GM23338 (cell line): ENCODE measurements at regions not wholly inside any gene's neighbourhood (a gene's known extent, or its start where the extent isn't known, plus 50 kb on each side); places are given as distances from the start of the nearest gene placed in this dataset.
"Not testable (repeated sequence)": the region's sequence is repeated elsewhere in the genome, so short reads cannot be mapped to it uniquely, and the experiment has no call there.

Experiments used
- ATAC-seq: fragments of 200-7000 bp; cut with Tn5 transposase; 3 replicates; pipeline ENCODE4 v1.9.1; 2020
- DNase-seq: peaks from one replicate; pipeline ENCODE4 v3.0.0-alpha.2; 2015; ENCODE audit warnings: low spot score
- H2AFZ ChIP-seq: fragments of 200-600 bp; sonication (generic); 2 replicates; pipeline ENCODE4 v1.8.0; 2016; ENCODE audit warnings: antibody characterized with exemption, mild to moderate bottlenecking, moderate library complexity
- H3F3A ChIP-seq: fragments of 200-600 bp; sonication (generic); replicated peaks from 2 replicates; pipeline ENCODE4 v1.8.0; 2017; ENCODE audit warnings: antibody characterized with exemption, mixed run types, low read depth
- H3K27ac ChIP-seq: fragments of 200-600 bp; sonication (generic); 2 replicates; pipeline ENCODE4 v1.6.1; 2016; ENCODE audit warnings: low read depth
- H3K27me3 ChIP-seq: fragments of 200-600 bp; sonication (generic); 2 replicates; pipeline ENCODE4 v1.8.0; 2016; ENCODE audit warnings: mild to moderate bottlenecking, mixed run types, moderate library complexity; ENCODE audit not compliant: insufficient read depth
- H3K36me3 ChIP-seq: fragments of 200-600 bp; sonication (generic); 2 replicates; pipeline ENCODE4 v1.8.0; 2016; ENCODE audit warnings: mild to moderate bottlenecking; ENCODE audit not compliant: insufficient read depth
- H3K4me1 ChIP-seq: fragments of 200-600 bp; sonication (generic); 2 replicates; pipeline ENCODE4 v1.8.0; 2016; ENCODE audit warnings: mild to moderate bottlenecking, moderate library complexity; ENCODE audit not compliant: insufficient read depth
- H3K4me2 ChIP-seq: fragments of 200-600 bp; sonication (generic); 2 replicates; pipeline ENCODE4 v1.7.1; 2017; ENCODE audit warnings: mixed run types
- H3K4me3 ChIP-seq: fragments of 200-600 bp; sonication (generic); 2 replicates; pipeline ENCODE4 v1.6.1; 2016; ENCODE audit warnings: mixed run types
- H3K79me2 ChIP-seq: fragments of 200-600 bp; sonication (generic); replicated peaks from 2 replicates; pipeline ENCODE4 v1.8.0; 2017; ENCODE audit warnings: mild to moderate bottlenecking; ENCODE audit not compliant: insufficient read depth
- H3K9me2 ChIP-seq: fragments of 200-600 bp; sonication (generic); 2 replicates; pipeline ENCODE4 v1.8.0; 2017; ENCODE audit not compliant: insufficient read depth
- H4K20me1 ChIP-seq: fragments of 200-600 bp; sonication (generic); replicated peaks from 2 replicates; pipeline ENCODE4 v1.8.0; 2017; ENCODE audit warnings: mild to moderate bottlenecking; ENCODE audit not compliant: insufficient read depth
- H3K27ac Mint-ChIP-seq: 2 replicates; pipeline ENCODE4 v1.8.0; 2020; ENCODE audit warnings: inconsistent platforms, mild to moderate bottlenecking, moderate library complexity, mixed read lengths
- H3K27me3 Mint-ChIP-seq: 3 replicates; pipeline ENCODE4 v1.8.0; 2022; ENCODE audit warnings: low read depth, mild to moderate bottlenecking, moderate library complexity, mixed read lengths, inconsistent platforms; ENCODE audit not compliant: insufficient read depth, poor library complexity
- H3K36me3 Mint-ChIP-seq: 3 replicates; pipeline ENCODE4 v1.8.0; 2021; ENCODE audit warnings: low read depth, mild to moderate bottlenecking, inconsistent platforms, moderate library complexity, mixed read lengths
- H3K4me1 Mint-ChIP-seq: 3 replicates; pipeline ENCODE4 v1.8.0; 2020; ENCODE audit warnings: mild to moderate bottlenecking, inconsistent platforms, mixed read lengths
- H3K4me3 Mint-ChIP-seq: 3 replicates; pipeline ENCODE4 v1.8.0; 2021; ENCODE audit warnings: moderate library complexity, mild to moderate bottlenecking, inconsistent platforms, mixed read lengths
- H3K9me3 Mint-ChIP-seq: 3 replicates; pipeline ENCODE4 v1.8.0; 2020; ENCODE audit warnings: moderate library complexity, mild to moderate bottlenecking, inconsistent platforms, mixed read lengths
- STAT1 ChIP-seq: IDR thresholded peaks from one replicate; pipeline ENCODE4 v1.6.1; 2016; ENCODE audit warnings: antibody characterized with exemption; ENCODE audit not compliant: unreplicated experiment
- ZNF462 ChIP-seq: fragments of 250-450 bp; sonication (Bioruptor Pico); IDR thresholded peaks from 2 replicates; pipeline ENCODE4 v1.5.0; 2020; ENCODE audit warnings: mild to moderate bottlenecking, moderate library complexity

GRCh38 chr6:58198301-58198700 lies 880.9 kb downstream of the PRIM2 start (continued):
- TF ChIP-seq ZNF462 (CRISPR knock-in tag) (no peak), STAT1 (no peak)

- H3K4me2 ChIP-seq, H3K4me1 Mint-ChIP-seq, H3K4me1 ChIP-seq, H3K36me3 ChIP-seq, ATAC-seq, H4K20me1 ChIP-seq, H3K79me2 ChIP-seq, H3K4me3 ChIP-seq, H3K4me3 Mint-ChIP-seq, H3K27ac Mint-ChIP-seq, H2AFZ ChIP-seq, H3K27me3 Mint-ChIP-seq, H3F3A ChIP-seq, H3K27ac ChIP-seq, H3K9me2 ChIP-seq, H3K27me3 ChIP-seq, DNase-seq: not testable (repeated sequence)
- Mint-ChIP-seq H3K9me3 (peaks cover 99% of the 10 kb centered on the region), H3K36me3 (peaks cover 29% of the 10 kb centered on the region)
Measured at GRCh38 chr6:58237124-58237523, 919.7 kb downstream of the PRIM2 start.

- not testable (repeated sequence) for H3K27ac ChIP-seq, H3K79me2 ChIP-seq, DNase-seq, H3F3A ChIP-seq, H3K36me3 ChIP-seq, H3K4me1 Mint-ChIP-seq, H4K20me1 ChIP-seq, H3K9me2 ChIP-seq, H3K27me3 Mint-ChIP-seq, H3K4me2 ChIP-seq, ATAC-seq, H3K4me3 ChIP-seq, H3K27ac Mint-ChIP-seq, H3K27me3 ChIP-seq, H3K4me3 Mint-ChIP-seq, H2AFZ ChIP-seq, H3K4me1 ChIP-seq
- Mint-ChIP-seq H3K36me3 (peaks cover 21% of the 10 kb centered on the region), H3K9me3 (peaks cover 94% of the 10 kb centered on the region)
Measured at GRCh38 chr6:58238421-58238820, 921.0 kb downstream of the PRIM2 start.

- H3K36me3 ChIP-seq, H3K4me2 ChIP-seq, ATAC-seq, H3K79me2 ChIP-seq, H4K20me1 ChIP-seq, H3K27ac Mint-ChIP-seq, H3K4me1 Mint-ChIP-seq, H3K27me3 Mint-ChIP-seq, H3K27ac ChIP-seq, H3F3A ChIP-seq, H3K4me1 ChIP-seq, H3K4me3 ChIP-seq, H3K27me3 ChIP-seq, H3K9me2 ChIP-seq, H3K4me3 Mint-ChIP-seq, H2AFZ ChIP-seq, DNase-seq: not testable (repeated sequence)
- Mint-ChIP-seq H3K9me3 (peaks cover 93% of the 10 kb centered on the region), H3K36me3 (peaks cover 11% of the 10 kb centered on the region; the same call in 2 of the 3 replicates)
Measured at GRCh38 chr6:58257625-58258024, 940.2 kb downstream of the PRIM2 start.
